ENCODE measurements at regions not wholly inside any gene's neighbourhood (a gene's known extent, or its start where the extent isn't known, plus 50 kb on each side); places are given as distances from the start of the nearest gene placed in this dataset.

DNA sequence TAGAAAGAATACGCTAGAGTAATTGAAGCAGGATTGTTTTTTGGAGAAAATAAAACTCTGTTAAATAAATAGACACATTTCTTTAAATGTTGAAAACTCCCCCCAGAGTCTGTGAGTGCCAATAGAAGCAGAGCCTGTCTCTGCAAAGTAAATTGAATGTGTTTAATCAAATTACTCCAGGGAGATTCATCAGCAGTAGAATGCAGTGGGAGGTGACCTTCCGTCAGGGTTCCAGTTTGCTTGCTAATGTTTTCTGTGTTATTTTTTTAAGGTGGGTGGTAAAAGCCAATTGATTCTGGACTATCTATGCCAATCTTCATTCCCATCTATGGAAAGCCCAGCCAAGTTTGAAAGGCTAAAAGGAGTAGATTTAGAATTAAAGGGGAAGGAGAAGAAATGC lies 612.4 kb upstream of the GRM7 start:
- Histone ChIP-seq H3K4me2 (no peak overlapping the region), H3K4me3 (no peak overlapping the region), H3K79me2 (ENCODE audit: low read depth) (no peaks in the 10 kb centered on the region), H3K9me2 (ENCODE audit: insufficient read depth) (no peaks in the 10 kb centered on the region), H4K20me1 (ENCODE audit: insufficient read depth) (no peaks in the 10 kb centered on the region; the same call in 1 of the 2 replicates), H3K9me3 (ENCODE audit: insufficient read depth, low read depth) (no peaks in the 10 kb centered on the region), H3K27me3 (ENCODE audit: insufficient read depth, low read depth) (no peaks in the 10 kb centered on the region), H3F3A (ENCODE audit: insufficient read depth, low read depth) (no peaks in the 10 kb centered on the region), H2AFZ (no peak overlapping the region), H3K36me3 (ENCODE audit: low read depth) (no peaks in the 10 kb centered on the region), H3K4me1 (replicated peaks; ENCODE audit: insufficient read depth) (no peaks in the 10 kb centered on the region), H3K27ac (no peak overlapping the region)
- ChIA-PET CTCF (no interaction called here), POLR2A (ENCODE audit: unreplicated experiment) (no interaction called here)
- no peak for DNase-seq
- BruUV-seq (replicated peaks) = no TSS peak
- intact Hi-C loops (cut with micrococcal nuclease; ENCODE audit: unreplicated experiment) = no loop called here
- no peak for TF ChIP-seq EZH2 (IDR thresholded peaks at IDR 0.05; ENCODE audit: low read depth)
- TF ChIP-seq, protein P1, sequence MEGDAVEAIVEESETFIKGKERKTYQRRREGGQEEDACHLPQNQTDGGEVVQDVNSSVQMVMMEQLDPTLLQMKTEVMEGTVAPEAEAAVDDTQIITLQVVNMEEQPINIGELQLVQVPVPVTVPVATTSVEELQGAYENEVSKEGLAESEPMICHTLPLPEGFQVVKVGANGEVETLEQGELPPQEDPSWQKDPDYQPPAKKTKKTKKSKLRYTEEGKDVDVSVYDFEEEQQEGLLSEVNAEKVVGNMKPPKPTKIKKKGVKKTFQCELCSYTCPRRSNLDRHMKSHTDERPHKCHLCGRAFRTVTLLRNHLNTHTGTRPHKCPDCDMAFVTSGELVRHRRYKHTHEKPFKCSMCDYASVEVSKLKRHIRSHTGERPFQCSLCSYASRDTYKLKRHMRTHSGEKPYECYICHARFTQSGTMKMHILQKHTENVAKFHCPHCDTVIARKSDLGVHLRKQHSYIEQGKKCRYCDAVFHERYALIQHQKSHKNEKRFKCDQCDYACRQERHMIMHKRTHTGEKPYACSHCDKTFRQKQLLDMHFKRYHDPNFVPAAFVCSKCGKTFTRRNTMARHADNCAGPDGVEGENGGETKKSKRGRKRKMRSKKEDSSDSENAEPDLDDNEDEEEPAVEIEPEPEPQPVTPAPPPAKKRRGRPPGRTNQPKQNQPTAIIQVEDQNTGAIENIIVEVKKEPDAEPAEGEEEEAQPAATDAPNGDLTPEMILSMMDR (conservative IDR thresholded peaks at IDR 0.05) = no peak

DNA sequence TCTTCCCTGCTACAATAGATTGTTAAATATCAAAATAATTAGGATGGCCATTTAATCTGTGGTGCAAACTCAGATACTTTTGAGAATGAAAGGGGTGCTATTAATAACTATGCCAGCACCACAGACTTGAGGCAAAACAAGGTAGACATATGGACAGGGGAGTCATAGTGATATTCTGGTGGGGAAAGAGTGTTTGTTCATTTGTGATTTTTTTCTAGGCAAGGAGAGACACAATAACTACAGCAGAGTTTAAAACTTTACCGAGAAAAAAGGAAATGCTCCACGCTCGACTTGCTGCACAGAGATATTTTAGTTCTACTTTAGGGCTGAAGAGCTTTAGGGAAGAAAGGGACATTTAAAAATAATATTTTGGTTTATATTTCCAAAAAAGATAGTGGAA lies 611.2 kb upstream of the GRM7 start:
- no peaks in the 10 kb centered on the region for H3K9me3 ChIP-seq (ENCODE audit: insufficient read depth, low read depth)
- H3K27ac ChIP-seq = no peak overlapping the region
- TF ChIP-seq, protein P1 (conservative IDR thresholded peaks at IDR 0.05) = no peak
- no peak for TF ChIP-seq EZH2 (IDR thresholded peaks at IDR 0.05; ENCODE audit: low read depth)
- no peak for DNase-seq
- H3K36me3 ChIP-seq (ENCODE audit: low read depth) = no peaks in the 10 kb centered on the region
- no TSS peak for BruUV-seq (replicated peaks)
- H3K9me2 ChIP-seq (ENCODE audit: insufficient read depth) = no peaks in the 10 kb centered on the region
- no peaks in the 10 kb centered on the region for H3K4me1 ChIP-seq (replicated peaks; ENCODE audit: insufficient read depth)
- ChIA-PET CTCF (no interaction called here), POLR2A (ENCODE audit: unreplicated experiment) (no interaction called here)
- no peak overlapping the region for H3K4me3 ChIP-seq
- no peak overlapping the region for H3K4me2 ChIP-seq
- no peaks in the 10 kb centered on the region for H3K27me3 ChIP-seq (ENCODE audit: insufficient read depth, low read depth)
- H3K79me2 ChIP-seq (ENCODE audit: low read depth) = no peaks in the 10 kb centered on the region
- H4K20me1 ChIP-seq (ENCODE audit: insufficient read depth) = no peaks in the 10 kb centered on the region; the same call in 1 of the 2 replicates
- H3F3A ChIP-seq (ENCODE audit: insufficient read depth, low read depth) = no peaks in the 10 kb centered on the region
- H2AFZ ChIP-seq = no peak overlapping the region
- intact Hi-C loops (cut with micrococcal nuclease; ENCODE audit: unreplicated experiment) = no loop called here

DNA sequence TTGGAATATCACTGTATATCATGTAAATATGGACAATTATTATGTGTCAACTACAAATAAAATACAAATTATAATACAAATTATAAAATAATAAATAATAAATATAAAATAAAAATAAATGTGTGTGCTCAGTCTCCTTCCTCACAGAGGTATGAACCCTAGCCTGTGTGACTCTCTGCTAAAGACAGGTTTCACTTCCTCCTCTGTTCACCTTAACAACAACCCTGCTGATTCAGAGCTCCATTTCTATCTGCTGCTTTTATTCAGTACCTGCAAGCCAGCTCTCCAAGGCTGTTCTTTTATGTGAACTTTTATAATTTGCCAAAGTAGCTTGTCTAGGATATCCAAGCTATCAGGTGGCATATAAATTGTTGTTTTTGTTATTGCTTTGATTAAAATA lies 610.7 kb upstream of the GRM7 start:
- H3K4me1 ChIP-seq (replicated peaks; ENCODE audit: insufficient read depth) = no peaks in the 10 kb centered on the region
- H2AFZ ChIP-seq = no peak overlapping the region
- BruUV-seq (replicated peaks) = no TSS peak
- DNase-seq = no peak
- POLR2A ChIA-PET (ENCODE audit: unreplicated experiment) = no interaction called here
- H3K79me2 ChIP-seq (ENCODE audit: low read depth) = no peaks in the 10 kb centered on the region
- H3K9me3 ChIP-seq (ENCODE audit: insufficient read depth, low read depth) = no peaks in the 10 kb centered on the region
- intact Hi-C loops (cut with micrococcal nuclease; ENCODE audit: unreplicated experiment) = no loop called here
- no peaks in the 10 kb centered on the region for H3K36me3 ChIP-seq (ENCODE audit: low read depth)
- no peak overlapping the region for H3K4me3 ChIP-seq
- no peaks in the 10 kb centered on the region; the same call in 1 of the 2 replicates for H4K20me1 ChIP-seq (ENCODE audit: insufficient read depth)
- H3K27ac ChIP-seq = no peak overlapping the region
- H3K9me2 ChIP-seq (ENCODE audit: insufficient read depth) = no peaks in the 10 kb centered on the region
- TF ChIP-seq, protein P1 (conservative IDR thresholded peaks at IDR 0.05) = no peak
- TF ChIP-seq EZH2 (IDR thresholded peaks at IDR 0.05; ENCODE audit: low read depth) = no peak
- no peak overlapping the region for H3K4me2 ChIP-seq
- CTCF ChIA-PET = no interaction called here
- H3F3A ChIP-seq (ENCODE audit: insufficient read depth, low read depth) = no peaks in the 10 kb centered on the region
- H3K27me3 ChIP-seq (ENCODE audit: insufficient read depth, low read depth) = no peaks in the 10 kb centered on the region
